Breast epithelium (tissue), 4 donors: ENCODE measurements at regions not wholly inside any gene's neighbourhood (a gene's known extent, or its start where the extent isn't known, plus 50 kb on each side); places are given as distances from the start of the nearest gene placed in this dataset.

ENCODE experiments used
- DNase-seq, 2 donors: peaks; one replicate each; pipeline ENCODE4 v3.0.0-alpha.2; 2019; ENCODE audit warnings: low spot score in 2 of 2
- H3K27ac ChIP-seq, 2 donors: fragments of 200-600 bp; sonication (generic) in 1 of 2; one replicate each; pipeline ENCODE4 v1.5.1; 2016 to 2019; ENCODE audit warnings: mild to moderate bottlenecking in 1 of 2
- H3K27me3 ChIP-seq, 2 donors: fragments of 200-600 bp; sonication (generic) in 1 of 2; one replicate each; pipeline versions ENCODE4 v1.5.1 to v1.6.0; 2017 to 2019; ENCODE audit warnings: control low read depth in 1 of 2, mild to moderate bottlenecking in 1 of 2
- H3K36me3 ChIP-seq: fragments of 200-600 bp; one replicate; pipeline ENCODE4 v1.5.1; 2019
- H3K4me1 ChIP-seq, 2 donors: fragments of 200-600 bp; sonication (generic); one replicate each; pipeline ENCODE4 v1.5.1; 2016 to 2019; ENCODE audit warnings: control low read depth in 1 of 2
- H3K4me3 ChIP-seq, 3 donors: fragments of 200-600 bp; sonication (generic); 1 replicate in 2 of 3; 2 replicates in 1 of 3; pipeline ENCODE4 v1.5.1; 2016 to 2019; ENCODE audit warnings: mild to moderate bottlenecking in 3 of 3, moderate library complexity in 2 of 3
- H3K9me3 ChIP-seq, 2 donors: fragments of 200-600 bp; sonication (generic) in 1 of 2; one replicate each; pipeline ENCODE4 v1.5.1; 2016 to 2019; ENCODE audit warnings: control low read depth in 1 of 2
- POLR2A ChIP-seq: fragments of 450-650 bp; IDR thresholded peaks from one replicate; pipeline ENCODE4 v1.6.1; 2016; ENCODE audit warnings: antibody characterized with exemption, mild to moderate bottlenecking, moderate library complexity
- POLR2AphosphoS5 ChIP-seq, 3 donors: sonication (generic); formaldehyde crosslinking; IDR thresholded peaks; one replicate each; pipeline ENCODE4 v1.6.1; 2017; ENCODE audit warnings: antibody characterized with exemption in 3 of 3
- intact Hi-C: fragments of 100-400 bp; cut with DNase I; formaldehyde crosslinking; loops from one replicate; pipeline ENCODE4 v1.15.1; 2023; ENCODE audit warnings: low total_unique reads
- TF ChIP-seq, protein P1 (sequence below), 3 donors: fragments of 450-650 bp; IDR thresholded peaks; one replicate each; pipeline ENCODE4 v1.5.1; 2016 to 2017; ENCODE audit warnings: antibody characterized with exemption in 3 of 3, mild to moderate bottlenecking in 3 of 3, moderate library complexity in 3 of 3

DNA sequence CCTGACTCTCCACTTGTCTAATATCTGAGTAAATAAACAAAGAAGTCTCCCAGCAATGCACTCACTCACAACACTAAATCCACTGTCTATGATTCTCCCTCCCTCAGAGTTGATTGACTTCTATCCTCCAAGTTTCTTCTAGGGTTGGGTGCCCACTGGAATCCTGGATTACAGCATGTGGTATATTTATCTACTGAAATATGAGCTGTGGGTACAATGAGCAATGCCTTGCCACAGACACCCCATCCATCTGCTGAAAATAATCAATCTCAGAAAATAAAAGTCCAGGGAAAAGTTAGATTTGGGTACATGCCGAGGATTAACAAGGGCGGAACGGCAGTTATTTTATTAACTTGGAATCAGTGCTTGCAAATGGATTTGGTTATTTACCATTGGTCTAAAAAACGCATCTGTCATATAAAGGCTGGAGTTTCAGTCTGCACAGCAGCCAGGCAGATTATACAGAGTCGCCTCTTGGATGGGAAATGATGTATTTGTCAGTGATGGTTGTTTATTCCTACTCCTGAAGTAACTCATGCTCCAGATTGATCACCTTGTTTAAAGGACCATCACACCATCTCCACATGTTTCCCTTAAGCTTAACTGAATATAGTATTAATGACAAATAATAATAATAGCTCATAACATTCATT, 193.9 kb upstream of the SOX9 start:
- TF ChIP-seq, protein P1, sequence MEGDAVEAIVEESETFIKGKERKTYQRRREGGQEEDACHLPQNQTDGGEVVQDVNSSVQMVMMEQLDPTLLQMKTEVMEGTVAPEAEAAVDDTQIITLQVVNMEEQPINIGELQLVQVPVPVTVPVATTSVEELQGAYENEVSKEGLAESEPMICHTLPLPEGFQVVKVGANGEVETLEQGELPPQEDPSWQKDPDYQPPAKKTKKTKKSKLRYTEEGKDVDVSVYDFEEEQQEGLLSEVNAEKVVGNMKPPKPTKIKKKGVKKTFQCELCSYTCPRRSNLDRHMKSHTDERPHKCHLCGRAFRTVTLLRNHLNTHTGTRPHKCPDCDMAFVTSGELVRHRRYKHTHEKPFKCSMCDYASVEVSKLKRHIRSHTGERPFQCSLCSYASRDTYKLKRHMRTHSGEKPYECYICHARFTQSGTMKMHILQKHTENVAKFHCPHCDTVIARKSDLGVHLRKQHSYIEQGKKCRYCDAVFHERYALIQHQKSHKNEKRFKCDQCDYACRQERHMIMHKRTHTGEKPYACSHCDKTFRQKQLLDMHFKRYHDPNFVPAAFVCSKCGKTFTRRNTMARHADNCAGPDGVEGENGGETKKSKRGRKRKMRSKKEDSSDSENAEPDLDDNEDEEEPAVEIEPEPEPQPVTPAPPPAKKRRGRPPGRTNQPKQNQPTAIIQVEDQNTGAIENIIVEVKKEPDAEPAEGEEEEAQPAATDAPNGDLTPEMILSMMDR (IDR thresholded peaks at IDR 0.05), result no peak
- TF ChIP-seq POLR2A (no peak), POLR2AphosphoS5 (IDR thresholded peaks at IDR 0.05) (no peak)
- H3K9me3 ChIP-seq, result no peaks in the 10 kb centered on the region
- no peak for DNase-seq
- H3K4me1 ChIP-seq, result no peaks in the 10 kb centered on the region
- H3K36me3 ChIP-seq, result no peaks in the 10 kb centered on the region
- no peak overlapping the region for H3K4me3 ChIP-seq
- intact Hi-C loops, result no loop called here
- H3K27me3 ChIP-seq, result no peaks in the 10 kb centered on the region
- H3K27ac ChIP-seq, result no peak overlapping the region

DNA sequence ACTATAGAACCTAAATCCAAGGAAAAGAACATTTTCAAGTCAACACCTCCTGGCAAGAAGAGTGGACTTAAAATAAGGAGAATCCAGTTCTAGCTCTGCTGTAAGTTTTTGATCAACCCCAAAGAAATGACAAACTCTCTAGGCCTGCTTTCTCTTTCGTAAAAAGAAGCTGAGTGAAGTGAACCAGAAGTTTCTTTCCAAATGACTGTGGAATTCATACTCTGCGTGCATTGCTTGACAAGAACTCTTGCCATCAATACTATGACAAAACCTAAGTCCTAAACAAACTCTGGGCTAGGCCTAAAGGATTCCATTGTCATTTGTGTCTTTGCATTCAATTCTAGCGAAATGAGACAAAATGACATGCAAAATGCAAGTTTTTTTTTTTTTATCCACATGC, 187.5 kb upstream of the SOX9 start:
- Histone ChIP-seq H3K27ac (no peak overlapping the region), H3K4me3 (no peak overlapping the region), H3K9me3 (no peaks in the 10 kb centered on the region), H3K4me1 (no peaks in the 10 kb centered on the region), H3K27me3 (no peaks in the 10 kb centered on the region), H3K36me3 (no peaks in the 10 kb centered on the region)
- DNase-seq, result no peak
- TF ChIP-seq, protein P1 (IDR thresholded peaks at IDR 0.05), result no peak
- no peak for TF ChIP-seq POLR2A
- TF ChIP-seq POLR2AphosphoS5 (IDR thresholded peaks at IDR 0.05), result no peak
- intact Hi-C loops, result no loop called here

DNA sequence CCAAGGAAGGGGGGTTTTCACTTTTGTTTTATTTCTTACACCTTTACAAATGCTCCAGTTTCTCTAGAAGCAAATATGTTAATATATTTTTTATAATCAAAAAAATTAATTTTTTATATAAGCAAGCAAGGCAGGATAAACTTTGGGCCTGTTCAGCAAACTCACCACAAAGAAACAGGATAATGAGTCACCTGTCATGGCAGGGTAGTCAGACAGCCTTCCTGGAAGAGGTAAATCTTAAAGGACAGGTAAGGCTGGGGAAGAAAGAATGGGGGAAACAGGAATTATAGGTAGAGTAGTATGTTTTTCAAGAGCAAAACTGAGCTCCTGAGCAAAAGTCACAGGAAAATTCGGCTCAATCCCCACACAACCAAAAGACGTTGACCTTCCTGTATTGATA, 186.3 kb upstream of the SOX9 start:
- no peak overlapping the region for H3K4me3 ChIP-seq
- no peaks in the 10 kb centered on the region for H3K9me3 ChIP-seq
- H3K4me1 ChIP-seq, result no peaks in the 10 kb centered on the region
- no peaks in the 10 kb centered on the region for H3K36me3 ChIP-seq
- intact Hi-C loops, result no loop called here
- no peak overlapping the region for H3K27ac ChIP-seq
- no peaks in the 10 kb centered on the region for H3K27me3 ChIP-seq
- DNase-seq, result no peak
- TF ChIP-seq POLR2AphosphoS5 (IDR thresholded peaks at IDR 0.05) (no peak), POLR2A (no peak)
- TF ChIP-seq, protein P1 (IDR thresholded peaks at IDR 0.05), result no peak

DNA sequence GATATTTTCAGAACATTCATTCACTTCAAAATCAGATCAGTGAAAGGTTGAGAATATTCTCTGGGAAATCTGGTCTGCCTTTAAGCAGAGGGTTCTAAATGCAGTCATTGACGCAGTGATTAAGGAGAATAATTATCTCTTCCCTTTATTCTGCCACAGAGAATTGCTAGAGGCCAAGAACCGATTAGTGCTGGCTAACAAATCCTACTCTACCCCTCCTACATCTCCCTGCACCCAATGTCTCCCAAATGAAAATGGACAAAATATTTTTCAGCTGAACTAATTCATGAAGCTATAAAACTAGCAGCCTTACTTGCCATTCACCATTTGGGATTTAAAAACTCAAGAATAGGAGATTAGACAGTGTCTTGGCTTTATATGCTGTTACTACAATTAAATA, 185.5 kb upstream of the SOX9 start:
- H3K27ac ChIP-seq, result no peak overlapping the region
- DNase-seq, result no peak
- no peaks in the 10 kb centered on the region for H3K27me3 ChIP-seq
- no peak for TF ChIP-seq POLR2AphosphoS5 (IDR thresholded peaks at IDR 0.05)
- TF ChIP-seq, protein P1 (IDR thresholded peaks at IDR 0.05), result no peak
- TF ChIP-seq POLR2A, result no peak
- intact Hi-C loops, result no loop called here
- H3K4me3 ChIP-seq, result no peak overlapping the region
- no peaks in the 10 kb centered on the region for H3K9me3 ChIP-seq
- no peaks in the 10 kb centered on the region for H3K36me3 ChIP-seq
- H3K4me1 ChIP-seq, result no peaks in the 10 kb centered on the region

DNA sequence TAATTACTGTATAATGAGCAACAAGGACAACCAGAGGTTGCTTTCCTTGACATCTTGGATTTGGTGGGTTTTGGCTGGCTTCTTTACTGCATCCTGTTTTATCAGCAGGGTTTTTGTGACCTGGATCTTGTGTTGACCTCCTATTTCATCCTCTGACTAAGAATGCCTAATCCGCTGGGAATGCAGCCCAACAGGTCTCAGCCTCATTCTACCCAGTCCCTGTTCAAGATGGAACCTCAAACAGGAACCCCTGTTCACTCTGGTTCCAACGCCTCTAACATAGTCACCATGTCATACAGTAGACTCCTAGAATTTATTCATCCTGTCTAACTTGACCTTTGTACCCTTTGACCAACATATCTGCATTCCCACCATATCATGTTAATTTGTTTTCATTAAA, 183.8 kb upstream of the SOX9 start:
- Histone ChIP-seq H3K9me3 (no peaks in the 10 kb centered on the region), H3K27ac (no peak overlapping the region), H3K4me3 (no peak overlapping the region), H3K36me3 (no peaks in the 10 kb centered on the region), H3K27me3 (no peaks in the 10 kb centered on the region), H3K4me1 (no peaks in the 10 kb centered on the region)
- TF ChIP-seq POLR2AphosphoS5 (IDR thresholded peaks at IDR 0.05), result no peak
- TF ChIP-seq, protein P1 (IDR thresholded peaks at IDR 0.05), result no peak
- no peak for TF ChIP-seq POLR2A
- DNase-seq, result no peak
- intact Hi-C loops, result no loop called here
